GM11168 (cell line): ENCODE measurements at regions not wholly inside any gene's neighbourhood (a gene's known extent, or its start where the extent isn't known, plus 50 kb on each side); places are given as distances from the start of the nearest gene placed in this dataset.
"Not testable (repeated sequence)": the region's sequence is repeated elsewhere in the genome, so short reads cannot be mapped to it uniquely, and the experiment has no call there.

Experiments used
- in situ Hi-C: fragments of 300-500 bp; cut with MboI; formaldehyde crosslinking; loops from one replicate; pipeline ENCODE4 v1.12.0; 2022; ENCODE audit warnings: low sequenced_read_pairs; ENCODE audit not compliant: unreplicated experiment

GRCh38 chr10:95137990-95138625, 55.9 kb upstream of the ACSM6 start:
- in situ Hi-C loops: not testable (repeated sequence)

- in situ Hi-C loops: loop anchor here (5.0 kb wide), 1 partner anchor 228 kb away; no protein-coding TSS in a partner anchor
These were observed 59.5 kb upstream of the ACSM6 start for GRCh38 chr10:95134490-95134889.

DNA sequence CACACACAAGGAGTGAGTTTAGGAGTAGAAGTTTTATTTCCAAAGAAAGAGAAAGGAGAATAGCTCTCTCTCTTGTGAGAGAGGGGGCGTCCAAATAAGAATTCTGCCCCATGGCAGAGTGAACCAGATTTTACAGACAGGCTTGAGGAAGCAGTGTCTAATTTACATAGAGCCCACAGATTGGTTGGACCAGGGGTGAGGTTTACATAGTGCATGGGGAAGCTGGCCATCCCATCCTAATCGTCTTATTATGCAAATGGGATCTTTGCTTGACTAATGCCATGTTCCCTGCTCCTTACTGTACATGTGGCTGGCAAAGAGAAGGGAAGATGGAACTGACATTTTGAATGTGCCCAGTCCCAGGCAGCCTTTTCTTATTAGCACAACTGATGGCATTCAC, 60.0 kb upstream of the ACSM6 start:
- in situ Hi-C loops: loop anchor here (5.0 kb wide), 1 partner anchor 228 kb away; no protein-coding TSS in a partner anchor

DNA sequence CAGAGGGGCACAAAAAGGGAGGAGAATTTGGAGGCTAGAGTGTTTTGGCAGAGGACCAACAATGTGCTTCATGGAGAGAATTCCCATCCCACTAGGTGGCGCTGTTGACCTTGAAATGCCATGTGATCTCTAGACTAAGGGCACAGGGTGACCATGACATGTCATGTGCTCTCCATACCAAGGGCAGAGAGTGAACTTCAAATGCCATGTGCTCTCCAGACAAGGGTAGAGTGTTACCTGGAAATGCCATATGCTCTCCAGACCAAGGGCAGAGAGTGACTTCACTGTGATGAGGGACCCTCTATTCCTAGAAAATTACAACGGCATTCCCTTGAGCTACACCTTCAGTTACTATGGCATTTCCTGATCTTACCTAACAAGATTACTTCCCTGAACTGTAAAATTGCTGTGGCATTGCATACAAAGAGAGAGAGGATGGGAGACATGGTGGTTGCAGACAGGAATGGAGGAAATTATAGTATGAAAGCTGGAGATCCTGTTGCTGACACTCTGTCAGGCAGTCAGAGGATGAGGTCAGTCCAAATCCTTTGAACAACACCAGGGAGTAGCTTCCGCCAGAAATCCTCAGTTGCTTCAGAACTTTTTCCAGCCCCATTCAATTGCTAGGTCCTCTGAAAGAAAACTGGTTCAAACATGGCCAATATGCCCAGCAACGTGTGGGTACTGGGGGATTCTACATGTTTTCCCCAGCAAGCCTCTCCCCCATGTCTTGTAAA, 60.9 kb upstream of the ACSM6 start:
- in situ Hi-C loops: loop anchor here (5.0 kb wide), 1 partner anchor 229 kb away; no protein-coding TSS in a partner anchor

DNA sequence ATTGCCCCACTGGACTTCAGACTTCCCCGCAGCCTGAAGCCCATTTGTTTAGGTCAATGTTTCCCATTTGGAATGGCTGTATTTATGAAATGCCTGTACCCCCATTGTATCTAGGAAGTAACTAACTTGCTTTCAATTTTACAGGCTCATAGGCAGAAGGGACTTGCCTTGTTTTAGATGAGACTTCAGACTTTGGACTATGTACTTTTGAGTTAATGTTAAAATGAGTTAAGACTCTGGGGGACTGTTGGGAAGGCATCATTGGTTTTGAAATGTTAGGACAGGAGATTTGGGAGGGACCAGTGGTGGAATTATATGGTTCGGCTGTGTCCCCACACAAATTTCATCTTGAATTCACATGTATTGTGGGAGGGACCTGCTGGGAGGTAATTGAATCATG, 61.1 kb upstream of the CYP2C8 start:
- in situ Hi-C loops: loop anchor here (5.0 kb wide), 1 partner anchor 232 kb away; no protein-coding TSS in a partner anchor

DNA sequence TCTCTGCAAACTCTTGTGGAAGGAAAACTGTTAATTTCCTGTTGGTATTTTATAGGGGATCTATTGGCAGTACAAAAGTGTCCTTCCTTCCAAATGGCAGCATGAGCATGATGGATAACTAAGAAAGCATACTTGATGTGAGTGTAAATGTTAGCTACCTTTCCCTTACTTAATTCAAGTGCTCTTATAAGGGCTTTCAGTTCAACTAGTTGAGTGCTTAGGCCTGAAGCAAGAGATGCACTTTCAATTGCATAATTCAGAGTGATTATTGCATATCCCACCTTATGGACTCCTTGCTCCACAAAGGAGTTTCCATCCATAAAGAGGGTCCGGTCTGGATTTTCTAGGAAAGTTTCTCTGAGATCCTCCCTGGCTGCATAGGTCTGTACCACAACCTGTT, 56.3 kb upstream of the CYP2C8 start:
- in situ Hi-C loops: no loop called here

DNA sequence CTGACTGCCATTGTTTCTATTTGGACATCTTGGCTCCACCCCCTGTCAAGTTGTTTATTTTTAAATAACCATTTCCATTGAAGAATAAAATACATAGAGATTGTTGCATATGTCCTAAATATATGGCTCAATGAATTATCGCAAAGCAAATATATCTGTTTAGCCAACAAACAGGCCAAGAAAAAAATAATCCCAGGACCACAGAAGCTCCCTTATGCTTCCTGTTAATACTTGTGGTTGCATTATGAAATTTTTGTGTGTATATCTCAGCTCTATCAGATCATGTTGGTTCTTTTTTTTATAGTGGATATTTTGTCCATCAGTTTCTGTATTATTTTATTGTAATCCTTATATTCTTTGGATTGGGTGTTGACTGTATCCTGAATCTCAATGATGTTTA, 53.4 kb upstream of the CYP2C8 start:
- in situ Hi-C loops: no loop called here

DNA sequence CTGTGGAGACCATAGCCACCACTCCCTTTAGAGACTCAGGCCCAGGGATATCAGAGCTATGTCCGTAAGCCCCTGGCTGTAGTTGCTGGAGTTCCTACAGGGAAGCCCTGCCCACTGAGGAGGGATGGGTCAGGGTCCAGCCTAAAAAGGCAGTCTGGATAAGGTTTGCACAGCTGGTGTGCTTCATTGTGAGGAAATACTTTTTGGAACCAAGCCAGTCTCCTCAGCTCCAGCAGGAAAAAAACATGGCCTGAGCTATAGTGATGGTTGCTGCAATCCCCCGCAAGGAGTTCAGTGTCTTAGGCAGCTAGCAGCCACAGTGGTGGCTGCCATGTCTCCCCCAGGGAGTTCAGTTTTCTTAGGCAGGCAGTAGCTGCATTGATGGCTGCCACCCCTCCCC, 52.6 kb upstream of the CYP2C8 start:
- in situ Hi-C loops: no loop called here
